SK-N-SH (cell line): ENCODE measurements at regions not wholly inside any gene's neighbourhood (a gene's known extent, or its start where the extent isn't known, plus 50 kb on each side); places are given as distances from the start of the nearest gene placed in this dataset.

Experiments used
- CTCF ChIA-PET: fragments of 300-600, 350-600 bp; formaldehyde crosslinking; extraction: SDS; loops from one replicate; lab custom pipeline; 2021; lab: Yijun Ruan, JAX
- POLR2A ChIA-PET: fragments of 350-600 bp; sonication (Branson Sonifier 250); formaldehyde crosslinking; extraction: SDS; loops from one replicate; lab custom pipeline; 2020; ENCODE audit warnings: antibody characterized with exemption, inconsistent platforms; lab: Yijun Ruan, JAX
- DNase-seq: peaks from one replicate; pipeline ENCODE4 v3.0.0; 2012
- H2AFZ ChIP-seq: fragments of 200-600 bp; sonication (generic); 2 replicates; pipeline ENCODE4 v1.8.1; 2016; ENCODE audit warnings: antibody characterized with exemption, mild to moderate bottlenecking, low read depth
- H3F3A ChIP-seq: fragments of 200-600 bp; sonication (generic); replicated peaks from 2 replicates; pipeline ENCODE3; 2016; ENCODE audit warnings: antibody characterized with exemption, mild to moderate bottlenecking; ENCODE audit not compliant: insufficient read depth
- H3K27ac ChIP-seq, 2 experiments: fragments of 200-500 bp in 1 of 2; fragments of 200-600 bp in 1 of 2; sonication (Bioruptor generic) in 1 of 2; sonication (generic), shearing (Covaris generic) in 1 of 2; 2 replicates each; pipeline versions ENCODE4 v1.5.1 to v1.6.1; 2014 to 2016; ENCODE audit warnings: low read depth in 2 of 2, inconsistent platforms in 1 of 2, low read length in 1 of 2, mild to moderate bottlenecking in 1 of 2, mixed read lengths in 1 of 2
- H3K27me3 ChIP-seq: fragments of 200-600 bp; sonication (generic), shearing (Covaris generic); 2 replicates; pipeline ENCODE4 v1.6.1; 2016; ENCODE audit warnings: mixed run types; ENCODE audit not compliant: insufficient read depth
- H3K36me3 ChIP-seq, 2 experiments: fragments of 200-500 bp in 1 of 2; fragments of 200-600 bp in 1 of 2; sonication (Bioruptor generic) in 1 of 2; sonication (generic) in 1 of 2; replicated peaks in 1 of 2; 2 replicates each; pipeline versions ENCODE3 to v1.5.1; 2014 to 2016; ENCODE audit warnings: low read length in 1 of 2, mild to moderate bottlenecking in 1 of 2; ENCODE audit not compliant: insufficient read depth in 2 of 2, control insufficient read depth in 1 of 2
- H3K4me1 ChIP-seq, 2 experiments: fragments of 200-500 bp in 1 of 2; fragments of 200-600 bp in 1 of 2; sonication (Bioruptor generic) in 1 of 2; sonication (generic), shearing (Covaris generic) in 1 of 2; 2 replicates each; pipeline versions ENCODE4 v1.5.1 to v1.6.1; 2014 to 2016; ENCODE audit warnings: low read depth in 1 of 2, low read length in 1 of 2, mixed run types in 1 of 2; ENCODE audit not compliant: insufficient read depth in 2 of 2, control insufficient read depth in 1 of 2
- H3K4me2 ChIP-seq: fragments of 200-600 bp; sonication (generic), shearing (Covaris generic); 2 replicates; pipeline ENCODE4 v1.6.1; 2017; ENCODE audit warnings: mixed run types
- H3K4me3 ChIP-seq, 2 experiments: fragments of 200-500 bp in 1 of 2; fragments of 200-600 bp in 1 of 2; sonication (Bioruptor generic) in 1 of 2; sonication (generic), shearing (Covaris generic) in 1 of 2; 2 replicates each; pipeline versions ENCODE4 v1.5.1 to v1.8.1; 2014 to 2016; ENCODE audit warnings: low read depth in 2 of 2, inconsistent platforms in 1 of 2, low read length in 1 of 2, mild to moderate bottlenecking in 1 of 2, mixed read lengths in 1 of 2, moderate library complexity in 1 of 2
- H3K79me2 ChIP-seq: fragments of 200-600 bp; sonication (generic); 2 replicates; pipeline ENCODE4 v1.8.1; 2017; ENCODE audit warnings: mild to moderate bottlenecking; ENCODE audit not compliant: insufficient read depth
- H3K9ac ChIP-seq: fragments of 200-600 bp; sonication (generic); 2 replicates; pipeline ENCODE4 v1.6.1; 2017; ENCODE audit warnings: mixed run types
- H3K9me2 ChIP-seq: fragments of 200-600 bp; sonication (generic); 2 replicates; pipeline ENCODE4 v1.6.1; 2017; ENCODE audit warnings: mixed run types
- H3K9me3 ChIP-seq: fragments of 200-600 bp; sonication (generic); 2 replicates; pipeline ENCODE4 v1.6.1; 2017; ENCODE audit warnings: mixed run types, mild to moderate bottlenecking, moderate library complexity
- H4K20me1 ChIP-seq: fragments of 200-600 bp; sonication (generic); 2 replicates; pipeline ENCODE4 v1.6.1; 2017; ENCODE audit warnings: mild to moderate bottlenecking, mixed run types; ENCODE audit not compliant: insufficient read depth
- CHD2 ChIP-seq: fragments of 150-350 bp; IDR thresholded peaks from 2 replicates; pipeline ENCODE4 v1.6.1; 2018; ENCODE audit warnings: low read length; ENCODE audit not compliant: partially characterized antibody
- ELF1 ChIP-seq: IDR thresholded peaks from 2 replicates; pipeline ENCODE4 v1.4.0; 2012
- EZH2phosphoT487 ChIP-seq: fragments of 200-600 bp; sonication (generic); IDR thresholded peaks from 2 replicates; pipeline ENCODE4 v1.6.1; 2017; ENCODE audit warnings: low read depth, mixed run types, mild to moderate bottlenecking, antibody characterized with exemption, moderate library complexity, borderline replicate concordance
- FOSL2 ChIP-seq: IDR thresholded peaks from 2 replicates; pipeline ENCODE4 v1.4.0; 2012; ENCODE audit warnings: low read depth, mild to moderate bottlenecking, moderate library complexity, borderline replicate concordance
- FOXJ3 ChIP-seq: sonication (generic); formaldehyde crosslinking; IDR thresholded peaks from 2 replicates; pipeline ENCODE4 v1.5.1; 2020; ENCODE audit warnings: mild to moderate bottlenecking, missing genetic modification reagents
- GABPA ChIP-seq: IDR thresholded peaks from 2 replicates; pipeline ENCODE4 v1.4.0; 2012; ENCODE audit warnings: low read depth, mild to moderate bottlenecking
- NFIC ChIP-seq: IDR thresholded peaks from 2 replicates; pipeline ENCODE4 v1.4.0; 2012; ENCODE audit warnings: borderline replicate concordance
- NRF1 ChIP-seq: IDR thresholded peaks from 2 replicates; pipeline ENCODE4 v1.6.1; 2012; ENCODE audit warnings: low read depth, mild to moderate bottlenecking, low read length
- PBX3 ChIP-seq: IDR thresholded peaks from 2 replicates; pipeline ENCODE4; 2012
- POLR2AphosphoS5 ChIP-seq: IDR thresholded peaks from 2 replicates; pipeline ENCODE4 v1.6.1; 2012; ENCODE audit warnings: low read depth, low read length
- RAD21 ChIP-seq: IDR thresholded peaks from 2 replicates; pipeline ENCODE4 v1.6.1; 2012; ENCODE audit warnings: mild to moderate bottlenecking, low read length
- RCOR1 ChIP-seq: fragments of 150-350 bp; IDR thresholded peaks from 2 replicates; pipeline ENCODE4 v1.6.1; 2017; ENCODE audit warnings: antibody characterized with exemption, low read length
- RXRA ChIP-seq: IDR thresholded peaks from 2 replicates; pipeline ENCODE4 v1.4.0; 2012; ENCODE audit warnings: low read depth, mild to moderate bottlenecking, borderline replicate concordance
- SIN3A ChIP-seq: IDR thresholded peaks from 2 replicates; pipeline ENCODE4 v1.6.1; 2012; ENCODE audit warnings: low read depth, mild to moderate bottlenecking, low read length, moderate library complexity, borderline replicate concordance
- SMC3 ChIP-seq: IDR thresholded peaks from 2 replicates; pipeline ENCODE4 v1.6.1; 2012; ENCODE audit warnings: low read depth, low read length, improper control_type of control experiment
- TCF12 ChIP-seq: IDR thresholded peaks from 2 replicates; pipeline ENCODE4 v1.4.0; 2012
- TEAD4 ChIP-seq: IDR thresholded peaks from 2 replicates; pipeline ENCODE4 v1.4.0; 2012; ENCODE audit warnings: mild to moderate bottlenecking, borderline replicate concordance; ENCODE audit not compliant: insufficient read depth
- USF1 ChIP-seq: IDR thresholded peaks from 2 replicates; pipeline ENCODE4 v1.4.0; 2012; ENCODE audit warnings: low read depth, borderline replicate concordance
- YY1 ChIP-seq: IDR thresholded peaks from 2 replicates; pipeline ENCODE4 v1.4.0; 2012; ENCODE audit warnings: low read depth, mild to moderate bottlenecking
- ZBTB33 ChIP-seq: IDR thresholded peaks from 2 replicates; pipeline ENCODE4 v1.4.0; 2012; ENCODE audit warnings: low read depth, borderline replicate concordance
- WGBS: methylation state at CpG from one replicate; pipeline ENCODE4 v1.1.6; 2017; ENCODE audit warnings: low lambda C conversion rate; 5-methylcytosine and 5-hydroxymethylcytosine counted together

GRCh38 chr10:47240173-47240572 lies 59.8 kb upstream of the GDF10 start:
- Histone ChIP-seq H3K79me2 (no peaks in the 10 kb centered on the region), H3K9me2 (no peaks in the 10 kb centered on the region), H3F3A (no peaks in the 10 kb centered on the region), H3K4me3 (no peak overlapping the region), H4K20me1 (no peaks in the 10 kb centered on the region), H3K9ac (no peak overlapping the region), H2AFZ (no peak overlapping the region), H3K27me3 (no peaks in the 10 kb centered on the region; the same call in 1 of the 2 replicates), H3K4me2 (no peak overlapping the region), H3K36me3 (no peaks in the 10 kb centered on the region), H3K4me1 (peaks cover 0 to 4% of the 10 kb centered on the region in 2 experiments; a peak in 2 of 4 replicates), H3K27ac (no peak overlapping the region), H3K9me3 (no peaks in the 10 kb centered on the region)
- no peak for DNase-seq
- no peak for TF ChIP-seq TEAD4
- no peak for TF ChIP-seq POLR2AphosphoS5
- TF ChIP-seq ZBTB33, result no peak
- no peak for TF ChIP-seq EZH2phosphoT487
- no peak for TF ChIP-seq FOSL2
- TF ChIP-seq CHD2, result no peak
- TF ChIP-seq YY1, result no peak
- no peak for TF ChIP-seq PBX3
- TF ChIP-seq ELF1, result no peak
- TF ChIP-seq RCOR1, result no peak
- TF ChIP-seq SIN3A, result no peak
- ChIA-PET CTCF (interaction anchor here (1.4 kb wide), 1 partner anchor 215 kb away, joined by 5 read pairs; no protein-coding TSS in a partner anchor), POLR2A (no interaction called here)
- WGBS, result 13% methylated on average over 1 of the region's 1 CpG

- 8% methylated on average over 1 of the region's 2 CpGs for whole genome bisulfite sequencing
- Histone ChIP-seq H3K4me1 (peaks cover 0 to 15% of the 10 kb centered on the region in 2 experiments; a peak in 2 of 4 replicates), H3F3A (no peaks in the 10 kb centered on the region), H3K4me2 (no peak overlapping the region), H3K4me3 (no peak overlapping the region), H3K9ac (no peak overlapping the region), H3K9me3 (no peaks in the 10 kb centered on the region), H3K79me2 (no peaks in the 10 kb centered on the region), H4K20me1 (no peaks in the 10 kb centered on the region), H3K36me3 (no peaks in the 10 kb centered on the region), H3K27me3 (no peaks in the 10 kb centered on the region; the same call in 1 of the 2 replicates), H2AFZ (no peak overlapping the region), H3K9me2 (no peaks in the 10 kb centered on the region), H3K27ac (no peak overlapping the region)
- ChIA-PET CTCF (no interaction called here), POLR2A (no interaction called here)
- no peak for DNase-seq
- no peak for TF ChIP-seq ELF1
- TF ChIP-seq GABPA, result no peak
- no peak for TF ChIP-seq ZBTB33
- no peak for TF ChIP-seq USF1
- no peak for TF ChIP-seq NRF1
- no peak for TF ChIP-seq EZH2phosphoT487
- no peak for TF ChIP-seq TCF12
- no peak for TF ChIP-seq PBX3
- TF ChIP-seq FOXJ3 (CRISPR knock-in tag), result no peak
- no peak for TF ChIP-seq NFIC
- TF ChIP-seq SIN3A, result no peak
- no peak for TF ChIP-seq RAD21
- no peak for TF ChIP-seq SMC3
- no peak for TF ChIP-seq RXRA
- no peak for TF ChIP-seq RCOR1
Observed at GRCh38 chr10:47241256-47241655, 58.7 kb upstream of the GDF10 start.
